Testis (tissue), 2 donors: ENCODE measurements at regions not wholly inside any gene's neighbourhood (a gene's known extent, or its start where the extent isn't known, plus 50 kb on each side); places are given as distances from the start of the nearest gene placed in this dataset.

Source experiments
- POLR2A ChIP-seq: fragments of 450-650 bp; IDR thresholded peaks from one replicate; pipeline ENCODE4 v1.6.1; 2017; ENCODE audit warnings: antibody characterized with exemption, mild to moderate bottlenecking, moderate library complexity
- TF ChIP-seq, protein P1 (sequence below), 3 experiments: fragments of 450-650 bp in 2 of 3; fragments of 200-600 bp in 1 of 3; sonication (generic) in 1 of 3; IDR thresholded peaks; one replicate each; pipeline ENCODE4 v1.5.1; 2016 to 2019; ENCODE audit warnings: antibody characterized with exemption in 3 of 3, mild to moderate bottlenecking in 2 of 3, moderate library complexity in 1 of 3

GRCh38 chr10:124165311-124165710 lies 71.9 kb upstream of the CHST15 start:
- TF ChIP-seq POLR2A = no peak
- TF ChIP-seq, protein P1, sequence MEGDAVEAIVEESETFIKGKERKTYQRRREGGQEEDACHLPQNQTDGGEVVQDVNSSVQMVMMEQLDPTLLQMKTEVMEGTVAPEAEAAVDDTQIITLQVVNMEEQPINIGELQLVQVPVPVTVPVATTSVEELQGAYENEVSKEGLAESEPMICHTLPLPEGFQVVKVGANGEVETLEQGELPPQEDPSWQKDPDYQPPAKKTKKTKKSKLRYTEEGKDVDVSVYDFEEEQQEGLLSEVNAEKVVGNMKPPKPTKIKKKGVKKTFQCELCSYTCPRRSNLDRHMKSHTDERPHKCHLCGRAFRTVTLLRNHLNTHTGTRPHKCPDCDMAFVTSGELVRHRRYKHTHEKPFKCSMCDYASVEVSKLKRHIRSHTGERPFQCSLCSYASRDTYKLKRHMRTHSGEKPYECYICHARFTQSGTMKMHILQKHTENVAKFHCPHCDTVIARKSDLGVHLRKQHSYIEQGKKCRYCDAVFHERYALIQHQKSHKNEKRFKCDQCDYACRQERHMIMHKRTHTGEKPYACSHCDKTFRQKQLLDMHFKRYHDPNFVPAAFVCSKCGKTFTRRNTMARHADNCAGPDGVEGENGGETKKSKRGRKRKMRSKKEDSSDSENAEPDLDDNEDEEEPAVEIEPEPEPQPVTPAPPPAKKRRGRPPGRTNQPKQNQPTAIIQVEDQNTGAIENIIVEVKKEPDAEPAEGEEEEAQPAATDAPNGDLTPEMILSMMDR (IDR thresholded peaks at IDR 0.05) = no peak
